GM12878 (cell line): ENCODE measurements at regions not wholly inside any gene's neighbourhood (a gene's known extent, or its start where the extent isn't known, plus 50 kb on each side); places are given as distances from the start of the nearest gene placed in this dataset.

Experiments used
- ATAC-seq: fragments of 200-7000 bp; cut with Tn5 transposase; 3 replicates; pipeline ENCODE4 v1.9.1; 2020; ENCODE audit warnings: mild to moderate bottlenecking, moderate library complexity
- BruUV-seq: library from RNA; stranded (reverse); fragments of 400-500 nt; replicated peaks from 2 replicates; lab custom pipeline; 2021; lab: Mats Ljungman, UMichigan
- CTCF ChIA-PET: fragments of 300-600 bp; sonication (Branson Sonifier 250); formaldehyde crosslinking; extraction: SDS; loops from one replicate; lab custom pipeline; 2021; ENCODE audit warnings: inconsistent platforms; lab: Yijun Ruan, JAX
- POLR2A ChIA-PET: fragments of 350-600 bp; formaldehyde crosslinking; extraction: SDS; loops from one replicate; lab custom pipeline; 2021; ENCODE audit warnings: inconsistent platforms; lab: Charles Lee
- RAD21 ChIA-PET: fragments of 300-600 bp; sonication (Branson Sonifier 250); formaldehyde crosslinking; loops from one replicate; lab custom pipeline; 2023; ENCODE audit warnings: antibody characterized with exemption; ENCODE audit not compliant: unreplicated experiment; lab: Charles Lee
- SMC1A ChIA-PET: fragments of 300-600 bp; sonication (Branson Sonifier 250); formaldehyde crosslinking; loops from one replicate; lab custom pipeline; 2023; ENCODE audit not compliant: unreplicated experiment, uncharacterized antibody; lab: Charles Lee
- DNase-seq: peaks from one replicate; pipeline ENCODE4 v3.0.0-alpha.2; 2011; ENCODE audit warnings: low read depth, low spot score
- FAIRE-seq: peaks from 3 replicates; lab custom pipeline; 2011; peaks lifted over from hg19 to GRCh38; lab: Jason Lieb, UNC
- H2AFZ ChIP-seq: 2 replicates; pipeline ENCODE4 v1.6.0; 2011; ENCODE audit warnings: low read depth, low read length, control low read depth; ENCODE audit not compliant: control insufficient read depth
- H3K27ac ChIP-seq: 2 replicates; pipeline ENCODE4 v1.5.1; 2011; ENCODE audit warnings: control low read depth; ENCODE audit not compliant: control insufficient read depth, insufficient read depth
- H3K27me3 ChIP-seq, 2 experiments: replicated peaks in 1 of 2; 2 replicates each; pipeline versions ENCODE4 v1.6.0 to v1.6.1; 2011; ENCODE audit warnings: low read length in 1 of 2; ENCODE audit not compliant: control insufficient read depth in 2 of 2, insufficient read depth in 2 of 2
- H3K36me3 ChIP-seq, 2 experiments: 2 replicates each; pipeline ENCODE4 v1.5.1; 2011; ENCODE audit warnings: low read length in 1 of 2; ENCODE audit not compliant: control insufficient read depth in 2 of 2, insufficient read depth in 2 of 2
- H3K4me1 ChIP-seq: 2 replicates; pipeline ENCODE4 v1.6.1; 2011; ENCODE audit warnings: mild to moderate bottlenecking, low read length, moderate library complexity, mixed read lengths; ENCODE audit not compliant: control insufficient read depth, insufficient read depth
- H3K4me2 ChIP-seq: 2 replicates; pipeline ENCODE4 v1.6.0; 2011; ENCODE audit warnings: control low read depth; ENCODE audit not compliant: control insufficient read depth, insufficient read depth
- H3K4me3 ChIP-seq: fragments of 200-600 bp; sonication (generic); 2 replicates; pipeline ENCODE4 v1.5.1; 2016
- H3K79me2 ChIP-seq: 2 replicates; pipeline ENCODE4 v1.6.0; 2011; ENCODE audit warnings: low read length; ENCODE audit not compliant: control insufficient read depth, insufficient read depth
- H3K9ac ChIP-seq: 2 replicates; pipeline ENCODE4 v1.8.0; 2011; ENCODE audit warnings: low read length, control low read depth, mixed read lengths; ENCODE audit not compliant: control insufficient read depth, insufficient read depth
- H3K9me3 ChIP-seq: replicated peaks from 3 replicates; pipeline ENCODE4 v1.5.1; 2011; ENCODE audit warnings: mild to moderate bottlenecking, low read length; ENCODE audit not compliant: control insufficient read depth, insufficient read depth
- H4K20me1 ChIP-seq: 2 replicates; pipeline ENCODE4 v1.6.0; 2011; ENCODE audit not compliant: control insufficient read depth, insufficient read depth
- EED ChIP-seq: sonication (generic); IDR thresholded peaks from 2 replicates; pipeline ENCODE4 v1.6.1; 2016; ENCODE audit warnings: antibody characterized with exemption, low read depth
- GATAD2B ChIP-seq: fragments of 450-650 bp; conservative IDR thresholded peaks from 2 replicates; pipeline ENCODE4 v1.6.1; 2017; ENCODE audit warnings: low read depth, mild to moderate bottlenecking, moderate library complexity
- IRF4 ChIP-seq: IDR thresholded peaks from 2 replicates; pipeline ENCODE4 v1.6.1; 2011; ENCODE audit warnings: low read depth, low read length
- MTA2 ChIP-seq: fragments of 450-650 bp; IDR thresholded peaks from 2 replicates; pipeline ENCODE4 v1.6.1; 2016; ENCODE audit warnings: low read depth, mild to moderate bottlenecking, moderate library complexity
- NR2C1 ChIP-seq: fragments of 450-650 bp; IDR thresholded peaks from 2 replicates; pipeline ENCODE4 v1.6.1; 2017; ENCODE audit warnings: antibody characterized with exemption, mild to moderate bottlenecking, moderate library complexity
- PBX3 ChIP-seq: IDR thresholded peaks from 2 replicates; pipeline ENCODE4 v1.6.1; 2011; ENCODE audit warnings: mild to moderate bottlenecking, low read depth, low read length, moderate library complexity; ENCODE audit not compliant: insufficient replicate concordance
- POLR2AphosphoS5 ChIP-seq: IDR thresholded peaks from 2 replicates; pipeline ENCODE4 v1.6.1; 2011; ENCODE audit warnings: mild to moderate bottlenecking, low read length, inconsistent platforms
- RB1 ChIP-seq: fragments of 450-650 bp; formaldehyde crosslinking; IDR thresholded peaks from 2 replicates; pipeline ENCODE4 v1.6.1; 2017; ENCODE audit warnings: mild to moderate bottlenecking, borderline replicate concordance
- SPI1 ChIP-seq: IDR thresholded peaks from 2 replicates; pipeline ENCODE4 v1.6.1; 2011; ENCODE audit warnings: low read depth, mild to moderate bottlenecking, low read length, moderate library complexity, borderline replicate concordance; ENCODE audit not compliant: insufficient read depth
- SREBF1 ChIP-seq: IDR thresholded peaks from 2 replicates; pipeline ENCODE4 v1.6.1; 2012; ENCODE audit warnings: mild to moderate bottlenecking, low read length
- USF1 ChIP-seq: IDR thresholded peaks from 2 replicates; pipeline ENCODE4 v1.6.1; 2011; ENCODE audit warnings: borderline replicate concordance, low read depth, mild to moderate bottlenecking, moderate library complexity, mixed read lengths, low read length; ENCODE audit not compliant: insufficient read depth; ENCODE audit errors: extremely low read length
- WRNIP1 ChIP-seq: IDR thresholded peaks from 2 replicates; pipeline ENCODE4 v1.6.1; 2011; ENCODE audit warnings: low read depth, low read length, improper control_type of control experiment, borderline replicate concordance
- ZSCAN29 ChIP-seq: fragments of 450-650 bp; IDR thresholded peaks from 2 replicates; pipeline ENCODE4 v1.6.1; 2017; ENCODE audit warnings: mild to moderate bottlenecking, moderate library complexity
- WGBS: methylation state at CpG from one replicate; pipeline ENCODE4 v1.1.6; 2016; ENCODE audit warnings: low lambda C conversion rate; ENCODE audit not compliant: insufficient replicate concordance, insufficient coverage; ENCODE audit errors: missing lambda C conversion rate; 5-methylcytosine and 5-hydroxymethylcytosine counted together
- in situ Hi-C: fragments of 300-500 bp; cut with MboI; formaldehyde crosslinking; loops from 9 replicates; pipeline ENCODE4 v1.14.3; 2018; ENCODE audit warnings: mixed read lengths
- intact Hi-C: fragments of 100-400 bp; cut with micrococcal nuclease; formaldehyde crosslinking; loops from one replicate; pipeline ENCODE4 v1.14.2; 2022; ENCODE audit not compliant: unreplicated experiment
- TF ChIP-seq, protein P1 (sequence below): IDR thresholded peaks from 2 replicates; pipeline ENCODE4 v1.6.1; 2011; ENCODE audit warnings: low read depth, low read length, improper control_type of control experiment, borderline replicate concordance
- TF ChIP-seq, protein P2 (sequence below): IDR thresholded peaks from 2 replicates; pipeline ENCODE4 v1.6.1; 2012; ENCODE audit warnings: low read length, inconsistent platforms
- TF ChIP-seq, protein P3 (sequence below): fragments of 450-650 bp; formaldehyde crosslinking; IDR thresholded peaks from 2 replicates; pipeline ENCODE4 v1.4.0; 2020; ENCODE audit warnings: mild to moderate bottlenecking, moderate library complexity

DNA sequence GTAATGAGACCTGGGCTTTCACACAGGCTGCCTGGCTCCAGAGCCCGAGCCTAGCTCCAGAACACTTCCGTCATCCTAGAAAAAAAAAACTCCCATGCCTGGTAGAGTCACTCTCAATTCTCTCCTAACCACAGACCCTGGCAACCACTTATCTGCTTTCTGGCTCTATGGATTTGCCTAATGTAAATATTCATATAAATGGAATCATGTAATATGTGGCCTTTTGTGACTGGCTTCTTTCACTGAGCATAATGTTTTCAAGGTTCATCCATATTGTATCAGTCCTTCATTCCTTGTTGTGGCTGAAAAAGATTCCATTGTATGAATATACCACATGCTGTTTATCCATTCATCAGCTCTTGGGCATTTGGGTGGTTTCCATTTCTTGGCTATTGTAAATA lies 167.7 kb upstream of the MKLN1 start (continued):
- no peak for TF ChIP-seq USF1
- TF ChIP-seq SREBF1 = no peak
- no peak for TF ChIP-seq RB1
- no peak for TF ChIP-seq MTA2
- TF ChIP-seq WRNIP1 = no peak
- TF ChIP-seq ZSCAN29 = no peak
- TF ChIP-seq, all 136 proteins: peak for 0

DNA sequence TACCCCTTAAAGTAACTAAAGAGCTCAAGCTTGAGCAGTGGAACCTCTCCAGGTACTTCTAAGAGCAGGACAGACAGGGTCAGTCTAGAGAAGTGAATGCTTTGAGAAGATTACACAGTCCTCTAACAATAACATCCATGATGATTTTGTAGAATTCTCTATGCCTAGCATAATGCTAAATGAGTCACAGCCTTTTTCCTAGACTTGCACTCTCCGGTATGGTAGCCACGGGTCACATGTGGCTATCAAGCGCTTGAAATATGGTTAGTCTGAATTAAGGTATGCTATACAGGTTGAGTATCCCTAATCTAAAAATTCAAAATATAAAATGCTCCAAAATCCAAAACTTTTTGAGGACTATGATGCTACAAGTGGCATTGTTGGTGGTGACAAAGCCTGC lies 166.6 kb upstream of the MKLN1 start:
- no peaks in the 10 kb centered on the region for H4K20me1 ChIP-seq
- no peaks in the 10 kb centered on the region for H3K79me2 ChIP-seq
- H3K9ac ChIP-seq = no peak overlapping the region
- FAIRE-seq (no peak), DNase-seq (no peak), ATAC-seq (no peak)
- no peaks in the 10 kb centered on the region for H3K4me1 ChIP-seq
- RAD21 ChIA-PET = no interaction called here
- in situ Hi-C loops (no loop called here), intact Hi-C loops (no loop called here)
- no peak overlapping the region for H2AFZ ChIP-seq
- BruUV-seq = no TSS peak
- H3K9me3 ChIP-seq = no peaks in the 10 kb centered on the region
- CTCF ChIA-PET = interaction anchor here (1.0 kb wide), 2 partner anchors 10 to 93 kb away, joined by 3 read pairs; no protein-coding TSS in a partner anchor
- no peaks in the 10 kb centered on the region for H3K27me3 ChIP-seq
- POLR2A ChIA-PET = no interaction called here
- H3K27ac ChIP-seq = no peak overlapping the region
- no peak overlapping the region for H3K4me2 ChIP-seq
- H3K4me3 ChIP-seq = no peak overlapping the region
- H3K36me3 ChIP-seq = no peaks in the 10 kb centered on the region
- SMC1A ChIA-PET = interaction anchor here (1.4 kb wide), 1 partner anchor 9 kb away, joined by 3 read pairs; no protein-coding TSS in a partner anchor
- WGBS = 86% methylated on average over 3 of the region's 3 CpGs
- no peak for TF ChIP-seq POLR2AphosphoS5
- no peak for TF ChIP-seq NR2C1
- TF ChIP-seq SPI1 = no peak
- TF ChIP-seq, protein P1, sequence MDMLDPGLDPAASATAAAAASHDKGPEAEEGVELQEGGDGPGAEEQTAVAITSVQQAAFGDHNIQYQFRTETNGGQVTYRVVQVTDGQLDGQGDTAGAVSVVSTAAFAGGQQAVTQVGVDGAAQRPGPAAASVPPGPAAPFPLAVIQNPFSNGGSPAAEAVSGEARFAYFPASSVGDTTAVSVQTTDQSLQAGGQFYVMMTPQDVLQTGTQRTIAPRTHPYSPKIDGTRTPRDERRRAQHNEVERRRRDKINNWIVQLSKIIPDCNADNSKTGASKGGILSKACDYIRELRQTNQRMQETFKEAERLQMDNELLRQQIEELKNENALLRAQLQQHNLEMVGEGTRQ = no peak
- TF ChIP-seq, protein P2, sequence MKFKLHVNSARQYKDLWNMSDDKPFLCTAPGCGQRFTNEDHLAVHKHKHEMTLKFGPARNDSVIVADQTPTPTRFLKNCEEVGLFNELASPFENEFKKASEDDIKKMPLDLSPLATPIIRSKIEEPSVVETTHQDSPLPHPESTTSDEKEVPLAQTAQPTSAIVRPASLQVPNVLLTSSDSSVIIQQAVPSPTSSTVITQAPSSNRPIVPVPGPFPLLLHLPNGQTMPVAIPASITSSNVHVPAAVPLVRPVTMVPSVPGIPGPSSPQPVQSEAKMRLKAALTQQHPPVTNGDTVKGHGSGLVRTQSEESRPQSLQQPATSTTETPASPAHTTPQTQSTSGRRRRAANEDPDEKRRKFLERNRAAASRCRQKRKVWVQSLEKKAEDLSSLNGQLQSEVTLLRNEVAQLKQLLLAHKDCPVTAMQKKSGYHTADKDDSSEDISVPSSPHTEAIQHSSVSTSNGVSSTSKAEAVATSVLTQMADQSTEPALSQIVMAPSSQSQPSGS = no peak
- TF ChIP-seq EED = no peak
- TF ChIP-seq IRF4 = no peak
- TF ChIP-seq, protein P3, sequence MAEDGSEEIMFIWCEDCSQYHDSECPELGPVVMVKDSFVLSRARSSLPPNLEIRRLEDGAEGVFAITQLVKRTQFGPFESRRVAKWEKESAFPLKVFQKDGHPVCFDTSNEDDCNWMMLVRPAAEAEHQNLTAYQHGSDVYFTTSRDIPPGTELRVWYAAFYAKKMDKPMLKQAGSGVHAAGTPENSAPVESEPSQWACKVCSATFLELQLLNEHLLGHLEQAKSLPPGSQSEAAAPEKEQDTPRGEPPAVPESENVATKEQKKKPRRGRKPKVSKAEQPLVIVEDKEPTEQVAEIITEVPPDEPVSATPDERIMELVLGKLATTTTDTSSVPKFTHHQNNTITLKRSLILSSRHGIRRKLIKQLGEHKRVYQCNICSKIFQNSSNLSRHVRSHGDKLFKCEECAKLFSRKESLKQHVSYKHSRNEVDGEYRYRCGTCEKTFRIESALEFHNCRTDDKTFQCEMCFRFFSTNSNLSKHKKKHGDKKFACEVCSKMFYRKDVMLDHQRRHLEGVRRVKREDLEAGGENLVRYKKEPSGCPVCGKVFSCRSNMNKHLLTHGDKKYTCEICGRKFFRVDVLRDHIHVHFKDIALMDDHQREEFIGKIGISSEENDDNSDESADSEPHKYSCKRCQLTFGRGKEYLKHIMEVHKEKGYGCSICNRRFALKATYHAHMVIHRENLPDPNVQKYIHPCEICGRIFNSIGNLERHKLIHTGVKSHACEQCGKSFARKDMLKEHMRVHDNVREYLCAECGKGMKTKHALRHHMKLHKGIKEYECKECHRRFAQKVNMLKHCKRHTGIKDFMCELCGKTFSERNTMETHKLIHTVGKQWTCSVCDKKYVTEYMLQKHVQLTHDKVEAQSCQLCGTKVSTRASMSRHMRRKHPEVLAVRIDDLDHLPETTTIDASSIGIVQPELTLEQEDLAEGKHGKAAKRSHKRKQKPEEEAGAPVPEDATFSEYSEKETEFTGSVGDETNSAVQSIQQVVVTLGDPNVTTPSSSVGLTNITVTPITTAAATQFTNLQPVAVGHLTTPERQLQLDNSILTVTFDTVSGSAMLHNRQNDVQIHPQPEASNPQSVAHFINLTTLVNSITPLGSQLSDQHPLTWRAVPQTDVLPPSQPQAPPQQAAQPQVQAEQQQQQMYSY (CRISPR knock-in tag) = no peak
- no peak for TF ChIP-seq PBX3
- no peak for TF ChIP-seq GATAD2B
